HuH-7 (cell line): ENCODE measurements at regions not wholly inside any gene's neighbourhood (a gene's known extent, or its start where the extent isn't known, plus 50 kb on each side); places are given as distances from the start of the nearest gene placed in this dataset.
A peak's percentile ranks its signal among the peaks of the same experiment; 100 is the strongest.
"Not testable (repeated sequence)": the region's sequence is repeated elsewhere in the genome, so short reads cannot be mapped to it uniquely, and the experiment has no call there.

Source experiments
- DNase-seq: peaks from one replicate; pipeline ENCODE4 v3.0.0; 2011; ENCODE audit warnings: low spot score

GRCh38 chr10:108685863-108686531 lies 1237.3 kb downstream of the XPNPEP1 start:
- no peak for DNase-seq

GRCh38 chr10:108684431-108684830 lies 1238.9 kb downstream of the XPNPEP1 start:
- no peak for DNase-seq

- no peak for DNase-seq
These were observed 1249.6 kb downstream of the XPNPEP1 start for GRCh38 chr10:108673741-108674140.

GRCh38 chr10:108663587-108663986 lies 1259.7 kb downstream of the XPNPEP1 start:
- DNase-seq, result no peak

DNA sequence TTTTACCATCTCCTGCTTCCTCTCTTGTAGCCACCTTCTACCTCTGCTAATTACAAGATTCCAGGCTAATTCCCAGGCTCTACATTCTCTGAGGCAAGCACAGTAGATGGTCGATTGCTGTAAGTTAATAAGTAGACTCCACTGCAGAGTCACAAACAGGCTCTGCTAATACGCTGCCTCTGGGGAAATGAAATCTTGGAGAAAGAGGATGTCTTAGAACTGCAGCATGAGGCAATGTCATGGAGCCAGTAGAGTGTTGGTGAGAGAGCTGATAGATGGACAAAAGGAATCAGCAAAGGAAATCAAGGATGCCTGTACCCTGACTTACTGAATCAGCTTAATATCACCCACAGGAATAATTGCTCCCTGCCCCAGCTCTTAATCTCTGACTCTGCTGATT lies 1260.3 kb downstream of the XPNPEP1 start:
- DNase-seq, result no peak

GRCh38 chr10:108655057-108655456 lies 1268.3 kb downstream of the XPNPEP1 start:
- DNase-seq, result no peak

- DNase-seq, result no peak
These were observed 1269.8 kb downstream of the XPNPEP1 start for GRCh38 chr10:108653531-108653930.

- no peak for DNase-seq
These were observed 1284.3 kb downstream of the XPNPEP1 start for GRCh38 chr10:108639010-108639409.

GRCh38 chr10:108638225-108638624 lies 1285.1 kb downstream of the XPNPEP1 start:
- no peak for DNase-seq

DNA sequence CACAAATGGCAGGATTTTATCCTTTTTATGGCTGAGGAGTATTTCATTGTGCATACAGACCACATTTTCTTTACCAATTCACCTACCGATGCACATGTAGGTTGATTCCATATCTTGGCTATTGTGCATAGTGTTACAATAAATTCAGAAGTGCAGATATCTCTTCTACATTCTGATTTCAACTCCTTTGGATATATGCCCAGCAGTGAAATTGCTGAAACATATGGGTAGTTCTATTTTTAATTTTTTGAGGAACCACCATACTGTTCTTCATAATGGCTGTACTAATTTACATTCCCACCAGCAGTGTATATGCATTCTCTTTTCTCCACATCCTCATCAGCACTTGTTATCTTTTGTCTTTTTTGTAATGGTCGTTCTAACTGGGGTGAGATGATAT lies 1290.3 kb downstream of the XPNPEP1 start:
- DNase-seq, result no peak

DNA sequence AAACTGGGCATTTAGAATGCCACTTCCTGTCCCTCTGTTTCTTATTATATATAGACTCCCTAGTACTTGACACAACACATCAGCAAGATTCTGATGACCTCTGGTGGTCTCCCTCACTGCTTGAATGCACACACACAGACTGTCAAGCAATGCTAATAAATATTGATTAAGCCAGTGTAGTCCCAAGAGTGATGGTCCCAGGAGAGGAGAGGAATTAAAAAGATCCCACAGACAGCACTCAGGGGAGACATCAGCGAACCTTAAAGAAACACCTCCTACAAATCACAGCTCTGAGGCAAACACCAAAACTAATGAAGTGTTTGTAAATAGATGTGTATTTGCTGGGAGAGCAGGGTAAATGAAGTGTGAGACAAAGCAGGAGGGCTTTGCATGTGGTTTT lies 1291.2 kb downstream of the XPNPEP1 start:
- DNase-seq, result no peak

DNA sequence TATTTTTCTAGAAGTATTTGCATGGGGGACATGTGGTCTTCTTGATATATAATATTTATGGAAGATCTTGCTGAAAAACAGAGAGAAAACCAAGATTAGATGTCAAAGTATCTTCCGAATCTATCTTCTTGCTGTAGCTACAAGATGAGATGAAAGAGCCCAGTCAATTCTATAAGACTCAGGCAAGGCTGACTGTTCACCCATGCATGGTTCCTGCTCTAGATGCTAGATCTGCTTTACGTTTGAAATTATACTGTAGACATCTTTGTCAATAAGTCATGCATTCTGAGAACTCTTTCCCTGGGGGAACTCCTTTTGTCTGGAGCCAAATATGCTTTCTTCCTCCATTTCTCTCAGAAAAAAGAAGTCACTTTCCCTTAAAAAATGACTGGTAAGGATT lies 1292.0 kb downstream of the XPNPEP1 start:
- no peak for DNase-seq

- DNase-seq, result peak; percentile 1
These were observed 1293.5 kb downstream of the XPNPEP1 start for GRCh38 chr10:108629834-108630233.

DNA sequence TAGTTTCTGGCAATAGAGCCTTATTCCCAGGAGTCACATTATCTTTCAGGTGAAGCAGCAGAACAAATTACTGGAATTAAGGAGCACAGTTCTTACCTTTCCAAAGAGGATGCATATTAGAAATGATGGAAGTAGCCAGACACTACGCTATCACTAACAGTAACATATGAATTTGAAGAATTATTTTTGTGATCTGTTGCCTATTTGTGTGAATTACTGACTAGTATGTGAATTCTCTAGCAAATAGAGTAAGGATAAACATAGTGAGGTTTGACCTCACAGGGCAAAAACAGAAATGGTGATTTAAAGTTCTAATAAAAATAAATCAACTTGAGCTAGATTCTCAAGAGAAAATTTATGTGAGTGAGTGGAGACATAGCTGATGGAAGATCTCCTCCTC lies 1299.3 kb downstream of the XPNPEP1 start:
- no peak for DNase-seq

DNA sequence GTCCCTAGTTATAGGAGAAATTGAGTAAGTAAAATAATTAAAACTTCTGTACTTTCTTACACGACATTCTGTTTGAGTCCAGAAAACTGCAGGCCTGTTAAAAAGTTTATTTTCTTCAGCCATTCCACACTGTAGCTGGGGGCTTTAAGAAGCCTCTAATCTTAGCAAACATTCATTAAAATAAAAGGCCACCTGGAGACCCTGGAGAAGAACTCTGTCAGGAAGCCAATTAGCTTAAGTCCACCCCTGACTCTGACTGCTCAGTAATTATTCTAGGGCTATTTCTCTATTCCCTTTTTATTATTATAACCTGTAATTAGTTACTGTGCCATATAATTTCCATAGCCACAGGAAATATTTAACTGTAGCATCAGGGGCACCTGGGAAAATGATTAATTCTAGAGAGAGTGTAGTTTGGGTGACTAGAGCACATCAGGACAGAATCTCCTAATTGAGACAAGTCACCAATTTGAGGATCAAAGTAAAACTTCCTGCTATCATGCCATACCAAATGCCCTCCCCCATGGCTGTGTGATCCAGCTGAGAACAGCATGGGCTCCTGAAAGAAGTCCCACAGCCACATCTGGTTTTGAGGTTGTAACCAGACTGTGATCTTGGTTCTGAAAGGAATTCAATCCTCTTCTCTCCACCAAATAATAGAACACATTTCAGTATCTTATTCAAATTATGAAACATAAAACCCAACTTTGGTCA lies 1302.3 kb downstream of the XPNPEP1 start:
- DNase-seq, result no peak

DNA sequence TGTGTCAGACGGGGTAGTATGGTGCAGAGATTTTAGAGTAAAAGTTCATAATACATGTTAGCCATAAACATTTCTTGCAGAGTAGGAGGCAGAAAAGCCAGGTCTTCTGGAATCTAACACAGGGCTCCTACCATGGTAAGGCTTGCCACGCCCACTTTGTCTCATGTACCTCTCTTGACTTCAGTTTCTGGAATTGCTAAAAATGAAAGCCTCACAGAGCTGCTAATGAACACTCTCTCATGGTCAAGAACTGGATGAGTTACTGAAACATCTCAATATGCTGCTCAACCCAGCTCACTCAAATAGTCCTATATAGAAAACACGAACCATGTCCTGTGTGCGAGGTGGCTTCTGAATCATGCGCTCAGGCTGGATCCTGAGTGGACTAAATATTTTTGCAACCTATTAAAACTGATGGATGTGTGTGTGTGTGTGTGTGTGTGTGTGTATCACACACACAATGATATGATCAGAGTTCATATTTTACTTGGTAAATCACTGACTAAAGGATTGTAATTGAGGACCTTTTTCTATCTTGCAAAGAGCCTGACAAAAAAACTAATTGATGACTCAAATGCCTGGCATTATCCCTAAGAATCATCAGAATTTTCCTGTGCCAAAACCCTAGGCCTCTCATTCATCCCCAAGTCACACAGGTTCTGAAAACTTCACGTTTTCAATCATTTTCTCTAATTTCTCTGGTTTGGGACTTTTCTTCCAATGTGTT lies 1306.6 kb downstream of the XPNPEP1 start:
- DNase-seq, result no peak

DNA sequence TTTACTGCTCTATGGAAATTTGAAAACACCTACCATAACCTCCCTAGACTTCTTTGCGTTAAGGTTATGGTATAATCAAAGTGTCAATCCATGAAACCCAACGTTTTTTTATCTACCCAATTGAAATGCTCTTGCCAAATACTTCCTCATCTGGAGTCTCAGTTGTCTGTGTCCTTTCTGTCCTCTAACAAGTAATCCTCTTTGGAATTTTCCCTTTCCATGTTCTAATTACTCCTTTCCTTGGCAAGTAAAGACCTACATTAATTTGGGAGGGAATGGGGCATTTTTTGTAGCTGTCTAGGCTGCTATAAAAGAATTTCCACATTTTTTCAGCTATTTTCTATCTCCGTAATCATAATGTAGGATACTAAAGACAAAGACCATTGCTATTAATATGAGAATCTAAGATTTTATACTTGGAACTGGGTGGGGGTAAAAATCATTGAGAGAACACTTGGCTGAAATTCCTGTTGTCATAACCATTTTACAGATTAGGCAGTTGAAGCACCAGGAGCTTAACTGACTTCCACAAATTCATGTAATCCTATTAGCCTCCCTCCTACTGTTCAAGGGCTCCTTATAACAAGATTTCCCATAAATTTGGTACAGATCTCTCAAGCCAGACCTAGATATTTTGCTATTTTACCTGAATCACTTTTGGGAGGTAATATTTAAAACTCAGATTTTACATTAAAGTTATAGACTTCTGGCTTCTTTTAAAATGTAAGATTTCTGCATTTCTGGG lies 1307.6 kb downstream of the XPNPEP1 start:
- DNase-seq, result no peak

DNA sequence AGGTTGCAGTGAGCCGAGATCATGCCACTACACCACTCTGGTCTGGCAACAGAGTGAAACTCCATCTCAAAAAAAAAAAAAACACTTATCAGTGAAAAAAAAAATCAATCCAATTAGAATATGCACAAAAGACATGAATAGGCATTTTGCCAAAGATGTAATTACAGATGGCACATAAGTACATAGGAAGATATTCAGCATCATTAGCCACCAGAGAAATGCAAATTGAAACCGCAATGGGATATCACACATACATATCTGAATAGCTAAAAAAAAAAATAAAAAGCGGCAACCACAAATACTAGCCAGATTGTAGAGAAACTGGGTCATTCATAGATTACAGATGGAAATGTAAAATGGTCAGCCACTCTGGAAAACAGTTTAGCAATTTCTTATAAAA lies 1310.8 kb downstream of the XPNPEP1 start:
- DNase-seq, result no peak

DNA sequence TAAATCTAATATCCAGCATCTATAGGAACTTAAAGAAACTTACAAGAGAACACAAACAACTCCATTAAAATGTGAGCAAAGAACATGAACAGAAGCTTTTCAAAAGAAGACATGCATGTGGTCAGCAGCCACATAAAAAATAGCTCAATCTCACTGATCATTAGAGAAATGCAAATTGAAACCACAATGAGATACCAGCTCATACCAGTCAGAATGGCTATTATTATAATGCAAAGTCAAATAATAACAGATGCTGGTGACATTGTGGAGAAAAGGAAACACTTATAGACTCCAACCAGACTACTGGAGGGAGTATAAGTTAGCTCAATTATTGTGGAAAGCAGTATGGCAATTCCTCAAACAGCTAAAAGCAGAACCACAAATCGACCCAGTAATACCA lies 1314.5 kb downstream of the XPNPEP1 start:
- no peak for DNase-seq

DNA sequence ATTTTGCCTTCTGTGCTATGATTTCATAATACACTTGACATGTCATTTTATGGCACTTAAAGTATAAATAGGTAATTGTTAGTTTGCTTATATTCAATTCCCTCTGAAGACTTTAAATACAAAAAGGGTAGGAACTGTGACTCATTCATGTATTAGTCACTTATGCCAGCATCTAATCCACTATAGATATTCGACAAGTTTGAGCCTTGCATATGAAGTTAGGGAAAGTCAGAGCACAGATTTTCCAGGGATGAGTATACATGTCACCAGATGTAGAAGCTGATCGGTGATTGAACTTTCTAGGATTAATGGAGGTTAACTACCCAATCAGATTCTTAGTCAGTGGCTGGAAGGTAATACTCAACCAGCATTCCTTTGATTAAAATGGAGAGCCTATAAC lies 1321.5 kb downstream of the XPNPEP1 start:
- DNase-seq, result no peak

DNA sequence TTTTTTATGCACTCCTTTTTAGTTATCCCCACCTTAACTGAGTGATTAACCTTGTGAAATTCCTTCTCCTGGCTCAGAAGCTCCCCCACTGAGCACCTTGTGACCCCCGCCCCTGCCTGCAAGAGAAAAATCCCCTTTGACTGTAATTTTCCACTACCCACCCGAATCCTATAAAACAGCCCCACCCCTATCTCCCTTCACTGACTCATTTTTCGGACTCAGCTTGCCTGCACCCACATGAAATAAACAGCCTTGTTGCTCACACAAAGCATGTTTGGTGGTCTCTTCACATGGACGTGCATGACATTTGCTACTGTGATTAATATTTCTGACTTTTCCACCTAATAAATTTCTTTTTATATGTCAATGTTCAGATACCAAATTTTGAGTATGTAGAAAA lies 1322.8 kb downstream of the XPNPEP1 start:
- not testable (repeated sequence) for DNase-seq

DNA sequence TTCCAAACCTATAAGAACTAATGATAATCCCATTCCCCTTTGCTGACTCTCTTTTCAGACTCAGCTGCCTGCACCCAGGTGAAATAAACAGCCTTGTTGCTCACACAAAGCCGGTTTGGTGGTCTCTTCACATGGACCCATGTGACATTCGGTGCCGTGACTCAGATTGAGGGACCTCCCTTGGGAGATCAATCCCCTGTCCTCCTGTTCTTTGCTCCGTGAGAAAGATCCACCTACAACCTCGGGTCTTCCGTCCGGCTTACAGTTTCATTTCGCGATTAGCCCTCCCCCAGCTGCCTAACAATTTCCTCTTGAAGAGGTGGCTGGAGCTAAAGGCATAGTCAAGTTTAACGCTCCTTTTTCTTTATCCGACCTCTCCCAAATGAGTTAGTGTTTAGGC lies 1324.0 kb downstream of the XPNPEP1 start:
- DNase-seq, result not testable (repeated sequence)

DNA sequence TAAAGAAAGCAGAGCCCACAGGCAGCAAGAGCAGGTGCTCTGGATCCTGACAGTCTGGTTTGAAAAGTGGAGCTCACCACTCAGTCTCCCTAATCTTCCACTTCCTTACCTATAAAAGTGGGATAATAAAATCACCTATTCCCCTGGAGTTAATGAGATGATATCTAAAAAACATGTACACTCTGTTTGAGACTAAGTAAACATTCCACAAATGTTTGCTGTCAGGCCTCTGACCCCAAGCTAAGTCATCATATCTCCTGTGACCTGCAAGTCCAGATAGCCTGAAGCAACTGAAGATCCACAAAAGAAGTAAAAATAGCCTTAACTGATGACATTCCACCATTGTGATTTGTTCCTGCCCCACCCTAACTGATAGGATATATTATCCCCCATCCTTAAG lies 1324.5 kb downstream of the XPNPEP1 start:
- DNase-seq, result no peak
